ENCODE measurements at regions not wholly inside any gene's neighbourhood (a gene's known extent, or its start where the extent isn't known, plus 50 kb on each side); places are given as distances from the start of the nearest gene placed in this dataset.

DNA sequence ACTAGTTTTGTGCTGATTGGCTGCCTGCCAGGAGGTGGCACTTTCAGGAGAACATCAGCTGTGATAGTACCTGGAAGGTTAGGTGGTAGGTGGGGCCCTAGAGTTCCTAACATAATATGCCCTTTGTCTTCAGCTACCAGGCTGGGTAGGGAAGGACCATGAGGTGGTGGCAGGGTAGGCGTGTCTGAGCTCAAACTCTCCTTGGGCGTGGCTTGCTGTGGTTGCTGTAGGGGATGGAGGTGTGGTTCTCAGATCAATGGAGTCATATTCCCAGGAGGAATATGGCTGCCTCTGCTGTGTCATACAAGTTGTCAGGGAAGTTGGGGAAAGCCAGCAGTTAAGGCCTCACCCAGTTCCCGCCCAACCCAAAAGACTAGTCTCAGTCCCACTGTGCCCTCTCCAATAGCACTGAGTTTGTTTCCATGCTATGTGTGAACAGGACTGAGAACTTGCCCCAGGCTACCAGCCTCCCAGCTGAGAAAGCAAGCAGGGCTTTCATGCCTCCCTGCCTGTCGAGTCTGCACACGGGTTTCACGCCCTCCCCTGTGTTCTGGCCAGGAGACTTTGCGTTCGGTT is 107.7 kb downstream of the CHCHD4 start:
- TF ChIP-seq, protein P1, sequence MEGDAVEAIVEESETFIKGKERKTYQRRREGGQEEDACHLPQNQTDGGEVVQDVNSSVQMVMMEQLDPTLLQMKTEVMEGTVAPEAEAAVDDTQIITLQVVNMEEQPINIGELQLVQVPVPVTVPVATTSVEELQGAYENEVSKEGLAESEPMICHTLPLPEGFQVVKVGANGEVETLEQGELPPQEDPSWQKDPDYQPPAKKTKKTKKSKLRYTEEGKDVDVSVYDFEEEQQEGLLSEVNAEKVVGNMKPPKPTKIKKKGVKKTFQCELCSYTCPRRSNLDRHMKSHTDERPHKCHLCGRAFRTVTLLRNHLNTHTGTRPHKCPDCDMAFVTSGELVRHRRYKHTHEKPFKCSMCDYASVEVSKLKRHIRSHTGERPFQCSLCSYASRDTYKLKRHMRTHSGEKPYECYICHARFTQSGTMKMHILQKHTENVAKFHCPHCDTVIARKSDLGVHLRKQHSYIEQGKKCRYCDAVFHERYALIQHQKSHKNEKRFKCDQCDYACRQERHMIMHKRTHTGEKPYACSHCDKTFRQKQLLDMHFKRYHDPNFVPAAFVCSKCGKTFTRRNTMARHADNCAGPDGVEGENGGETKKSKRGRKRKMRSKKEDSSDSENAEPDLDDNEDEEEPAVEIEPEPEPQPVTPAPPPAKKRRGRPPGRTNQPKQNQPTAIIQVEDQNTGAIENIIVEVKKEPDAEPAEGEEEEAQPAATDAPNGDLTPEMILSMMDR (IDR thresholded peaks at IDR 0.05): no peak
- TF ChIP-seq ZFX (IDR thresholded peaks at IDR 0.05; ENCODE audit: borderline replicate concordance): no peak

All from 22Rv1 (cell line).